ENCODE measurements at regions not wholly inside any gene's neighbourhood (a gene's known extent, or its start where the extent isn't known, plus 50 kb on each side); places are given as distances from the start of the nearest gene placed in this dataset.

GRCh38 chr2:204353823-204354222 lies 191.5 kb upstream of the PARD3B start:
- ChIA-PET CTCF (ENCODE audit: unreplicated experiment) (no interaction called here), POLR2A (no interaction called here)
- H3K9me3 ChIP-seq (ENCODE audit: low read length) = no peaks in the 10 kb centered on the region
- H3K27ac ChIP-seq (ENCODE audit: low read depth, low read length, poor library complexity, severe bottlenecking) = no peak overlapping the region
- H3K36me3 ChIP-seq (ENCODE audit: insufficient read depth, low read length) = no peaks in the 10 kb centered on the region
- no peaks in the 10 kb centered on the region for H3K79me2 ChIP-seq (ENCODE audit: insufficient read depth, low read depth, low read length)
- no peak overlapping the region for H3K4me2 ChIP-seq (ENCODE audit: low read length)
- TF ChIP-seq CTCF (conservative IDR thresholded peaks at IDR 0.05; ENCODE audit: low read length) (no peak), EZH2phosphoT487 (IDR thresholded peaks at IDR 0.05; ENCODE audit: borderline replicate concordance, low read depth, low read length) (no peak)
- no TSS peak for BruUV-seq (replicated peaks)
- intact Hi-C loops (cut with micrococcal nuclease; ENCODE audit: unreplicated experiment) = no loop called here
- H3K9me2 ChIP-seq (ENCODE audit: insufficient read depth, low read length) = no peaks in the 10 kb centered on the region; the same call in 1 of the 2 replicates
- no peak for DNase-seq (ENCODE audit: low spot score)
- no peak overlapping the region for H3K4me3 ChIP-seq (ENCODE audit: low read depth, low read length, poor library complexity, severe bottlenecking)
- H3K4me1 ChIP-seq (ENCODE audit: insufficient read depth, low read length, poor library complexity, severe bottlenecking) = no peaks in the 10 kb centered on the region
- no peaks in the 10 kb centered on the region for H4K20me1 ChIP-seq (ENCODE audit: insufficient read depth, low read length)
- H2AFZ ChIP-seq (ENCODE audit: low read length) = no peak overlapping the region

GRCh38 chr2:204354442-204354856 lies 190.8 kb upstream of the PARD3B start:
- no peaks in the 10 kb centered on the region; the same call in 1 of the 2 replicates for H3K9me2 ChIP-seq (ENCODE audit: insufficient read depth, low read length)
- H3K27ac ChIP-seq (ENCODE audit: low read depth, low read length, poor library complexity, severe bottlenecking) = no peak overlapping the region
- H3K79me2 ChIP-seq (ENCODE audit: insufficient read depth, low read depth, low read length) = no peaks in the 10 kb centered on the region
- intact Hi-C loops (cut with micrococcal nuclease; ENCODE audit: unreplicated experiment) = no loop called here
- H2AFZ ChIP-seq (ENCODE audit: low read length) = no peak overlapping the region
- no peak overlapping the region for H3K4me2 ChIP-seq (ENCODE audit: low read length)
- H3K9me3 ChIP-seq (ENCODE audit: low read length) = no peaks in the 10 kb centered on the region
- no peak for DNase-seq (ENCODE audit: low spot score)
- ChIA-PET CTCF (ENCODE audit: unreplicated experiment) (no interaction called here), POLR2A (no interaction called here)
- TF ChIP-seq EZH2phosphoT487 (IDR thresholded peaks at IDR 0.05; ENCODE audit: borderline replicate concordance, low read depth, low read length) (no peak), CTCF (conservative IDR thresholded peaks at IDR 0.05; ENCODE audit: low read length) (no peak)
- no peaks in the 10 kb centered on the region for H4K20me1 ChIP-seq (ENCODE audit: insufficient read depth, low read length)
- H3K4me1 ChIP-seq (ENCODE audit: insufficient read depth, low read length, poor library complexity, severe bottlenecking) = no peaks in the 10 kb centered on the region
- no peaks in the 10 kb centered on the region for H3K36me3 ChIP-seq (ENCODE audit: insufficient read depth, low read length)
- BruUV-seq (replicated peaks) = no TSS peak
- no peak overlapping the region for H3K4me3 ChIP-seq (ENCODE audit: low read depth, low read length, poor library complexity, severe bottlenecking)

GRCh38 chr2:204355688-204356087 lies 189.6 kb upstream of the PARD3B start:
- no peaks in the 10 kb centered on the region for H3K9me3 ChIP-seq (ENCODE audit: low read length)
- no peaks in the 10 kb centered on the region; the same call in 1 of the 2 replicates for H3K9me2 ChIP-seq (ENCODE audit: insufficient read depth, low read length)
- no peaks in the 10 kb centered on the region for H4K20me1 ChIP-seq (ENCODE audit: insufficient read depth, low read length)
- no peak overlapping the region for H3K27ac ChIP-seq (ENCODE audit: low read depth, low read length, poor library complexity, severe bottlenecking)
- CTCF ChIA-PET (ENCODE audit: unreplicated experiment) = no interaction called here
- H3K79me2 ChIP-seq (ENCODE audit: insufficient read depth, low read depth, low read length) = no peaks in the 10 kb centered on the region
- no peak overlapping the region for H3K4me2 ChIP-seq (ENCODE audit: low read length)
- no peak for TF ChIP-seq EZH2phosphoT487 (IDR thresholded peaks at IDR 0.05; ENCODE audit: borderline replicate concordance, low read depth, low read length)
- TF ChIP-seq CTCF (conservative IDR thresholded peaks at IDR 0.05; ENCODE audit: low read length) = no peak
- no TSS peak for BruUV-seq (replicated peaks)
- no peaks in the 10 kb centered on the region for H3K4me1 ChIP-seq (ENCODE audit: insufficient read depth, low read length, poor library complexity, severe bottlenecking)
- no peak overlapping the region for H3K4me3 ChIP-seq (ENCODE audit: low read depth, low read length, poor library complexity, severe bottlenecking)
- H2AFZ ChIP-seq (ENCODE audit: low read length) = no peak overlapping the region
- POLR2A ChIA-PET = no interaction called here
- intact Hi-C loops (cut with micrococcal nuclease; ENCODE audit: unreplicated experiment) = no loop called here
- no peak for DNase-seq (ENCODE audit: low spot score)
- no peaks in the 10 kb centered on the region for H3K36me3 ChIP-seq (ENCODE audit: insufficient read depth, low read length)
